GM23248 (cell line): ENCODE measurements at regions not wholly inside any gene's neighbourhood (a gene's known extent, or its start where the extent isn't known, plus 50 kb on each side); places are given as distances from the start of the nearest gene placed in this dataset.

Experiments used
- DNase-seq: peaks from one replicate; pipeline ENCODE4 v3.0.0-alpha.2; 2015
- H2AFZ ChIP-seq: fragments of 200-600 bp; sonication (generic); 2 replicates; pipeline ENCODE4 v1.6.1; 2016; ENCODE audit warnings: antibody characterized with exemption
- H3F3A ChIP-seq: fragments of 200-600 bp; sonication (generic); 2 replicates; pipeline ENCODE4 v1.6.1; 2016; ENCODE audit warnings: mild to moderate bottlenecking, antibody characterized with exemption, mixed run types; ENCODE audit not compliant: insufficient read depth
- H3K27ac ChIP-seq: fragments of 200-600 bp; sonication (generic); 2 replicates; pipeline ENCODE4 v1.5.1; 2016; ENCODE audit warnings: mild to moderate bottlenecking
- H3K27me3 ChIP-seq: fragments of 200-600 bp; sonication (generic); replicated peaks from 2 replicates; pipeline ENCODE4 v1.6.1; 2016; ENCODE audit warnings: mild to moderate bottlenecking; ENCODE audit not compliant: insufficient read depth
- H3K36me3 ChIP-seq: fragments of 200-600 bp; sonication (generic); 2 replicates; pipeline ENCODE4 v1.6.1; 2016; ENCODE audit warnings: low read depth, mild to moderate bottlenecking
- H3K4me1 ChIP-seq: fragments of 200-600 bp; sonication (generic); 2 replicates; pipeline ENCODE4 v1.6.1; 2016; ENCODE audit warnings: mild to moderate bottlenecking; ENCODE audit not compliant: insufficient read depth
- H3K4me2 ChIP-seq: fragments of 200-600 bp; sonication (generic); one replicate; pipeline ENCODE4 v1.6.1; 2016; ENCODE audit warnings: mild to moderate bottlenecking; ENCODE audit not compliant: unreplicated experiment
- H3K4me3 ChIP-seq: fragments of 200-600 bp; sonication (generic); 2 replicates; pipeline ENCODE4 v1.5.1; 2016; ENCODE audit warnings: mild to moderate bottlenecking
- H3K79me2 ChIP-seq: fragments of 200-600 bp; sonication (generic); 2 replicates; pipeline ENCODE4 v1.6.1; 2016; ENCODE audit warnings: mild to moderate bottlenecking; ENCODE audit not compliant: insufficient read depth
- H3K9ac ChIP-seq: fragments of 200-600 bp; sonication (generic); 2 replicates; pipeline ENCODE4 v1.6.1; 2016; ENCODE audit warnings: mild to moderate bottlenecking
- H3K9me2 ChIP-seq: fragments of 200-600 bp; sonication (generic); 2 replicates; pipeline ENCODE4 v1.6.1; 2016; ENCODE audit warnings: mixed run types, mild to moderate bottlenecking, moderate library complexity; ENCODE audit not compliant: insufficient read depth
- H3K9me3 ChIP-seq: fragments of 200-600 bp; sonication (generic); one replicate; pipeline ENCODE4 v1.6.1; 2017; ENCODE audit warnings: low read depth
- H4K20me1 ChIP-seq: fragments of 200-600 bp; sonication (generic); 2 replicates; pipeline ENCODE4 v1.6.0; 2016; ENCODE audit not compliant: insufficient read depth
- EZH2 ChIP-seq: fragments of 200-600 bp; sonication (generic); IDR thresholded peaks from 2 replicates; pipeline ENCODE4 v1.6.1; 2018; ENCODE audit warnings: antibody characterized with exemption, mild to moderate bottlenecking; ENCODE audit not compliant: insufficient read depth, poor library complexity, severe bottlenecking
- EZH2phosphoT487 ChIP-seq: fragments of 200-600 bp; sonication (generic); IDR thresholded peaks from 2 replicates; pipeline ENCODE4 v1.6.1; 2018; ENCODE audit warnings: antibody characterized with exemption, moderate library complexity, mild to moderate bottlenecking, low read depth; ENCODE audit not compliant: insufficient read depth
- WGBS, 2 experiments: methylation state at CpG; one replicate each; pipeline ENCODE4 v1.1.6; 2015 to 2017; ENCODE audit warnings: low lambda C conversion rate in 2 of 2, low coverage in 1 of 2; ENCODE audit errors: missing lambda C conversion rate in 2 of 2; 5-methylcytosine and 5-hydroxymethylcytosine counted together
- in situ Hi-C: fragments of 300-500 bp; cut with MboI; formaldehyde crosslinking; loops from 2 replicates; pipeline ENCODE4 v1.15.0; 2020

DNA sequence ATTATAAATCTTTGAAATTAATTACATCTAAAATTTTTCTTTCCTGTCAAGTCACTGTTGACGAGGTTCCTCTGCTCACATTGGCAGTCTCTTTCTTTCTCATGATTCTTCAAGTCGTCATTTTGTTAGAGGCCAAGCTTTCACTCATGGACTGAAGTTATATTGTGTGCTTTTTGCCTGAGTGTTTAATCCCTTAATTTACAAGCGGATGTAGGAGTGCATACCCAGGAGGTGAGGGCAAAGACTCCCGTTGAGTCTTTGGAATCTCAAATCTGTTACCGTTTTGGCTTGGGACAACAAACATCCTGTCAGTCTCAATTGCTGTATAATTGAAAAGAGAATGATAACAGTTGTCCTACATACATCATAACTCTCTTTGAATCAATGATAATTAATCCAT, 345.0 kb downstream of the TRIML1 start:
- TF ChIP-seq EZH2phosphoT487, result no peak
- TF ChIP-seq EZH2, result no peak
- H3K9ac ChIP-seq, result no peak overlapping the region
- no peak for DNase-seq
- H2AFZ ChIP-seq, result no peak overlapping the region
- H3K4me1 ChIP-seq, result no peaks in the 10 kb centered on the region
- no peaks in the 10 kb centered on the region for H3K9me2 ChIP-seq
- H3K27ac ChIP-seq, result no peak overlapping the region
- H4K20me1 ChIP-seq, result no peaks in the 10 kb centered on the region
- no peaks in the 10 kb centered on the region for H3K27me3 ChIP-seq
- no peaks in the 10 kb centered on the region for H3F3A ChIP-seq
- WGBS, 2 experiments, result 23% methylated on average over 5 of the region's 5 CpGs
- in situ Hi-C loops, result no loop called here
- H3K36me3 ChIP-seq, result no peaks in the 10 kb centered on the region
- H3K9me3 ChIP-seq, result no peaks in the 10 kb centered on the region
- no peak overlapping the region for H3K4me2 ChIP-seq
- H3K79me2 ChIP-seq, result no peaks in the 10 kb centered on the region
- no peak overlapping the region for H3K4me3 ChIP-seq

- TF ChIP-seq EZH2phosphoT487 (no peak), EZH2 (no peak)
- no peaks in the 10 kb centered on the region for H3K79me2 ChIP-seq
- no peaks in the 10 kb centered on the region for H3K4me1 ChIP-seq
- no peak overlapping the region for H3K4me3 ChIP-seq
- WGBS, 2 experiments, result 24 to 25% methylated on average over 5 of the region's 5 CpGs
- no peaks in the 10 kb centered on the region for H3F3A ChIP-seq
- H3K9me3 ChIP-seq, result peaks cover 3% of the 10 kb centered on the region
- no peak overlapping the region for H3K9ac ChIP-seq
- H4K20me1 ChIP-seq, result no peaks in the 10 kb centered on the region
- no peak overlapping the region for H2AFZ ChIP-seq
- no peak overlapping the region for H3K4me2 ChIP-seq
- DNase-seq, result no peak
- H3K27ac ChIP-seq, result no peak overlapping the region
- H3K36me3 ChIP-seq, result no peaks in the 10 kb centered on the region
- in situ Hi-C loops, result no loop called here
- H3K9me2 ChIP-seq, result no peaks in the 10 kb centered on the region
- no peaks in the 10 kb centered on the region for H3K27me3 ChIP-seq
These were observed 346.7 kb downstream of the TRIML1 start for GRCh38 chr4:188485906-188486305.

DNA sequence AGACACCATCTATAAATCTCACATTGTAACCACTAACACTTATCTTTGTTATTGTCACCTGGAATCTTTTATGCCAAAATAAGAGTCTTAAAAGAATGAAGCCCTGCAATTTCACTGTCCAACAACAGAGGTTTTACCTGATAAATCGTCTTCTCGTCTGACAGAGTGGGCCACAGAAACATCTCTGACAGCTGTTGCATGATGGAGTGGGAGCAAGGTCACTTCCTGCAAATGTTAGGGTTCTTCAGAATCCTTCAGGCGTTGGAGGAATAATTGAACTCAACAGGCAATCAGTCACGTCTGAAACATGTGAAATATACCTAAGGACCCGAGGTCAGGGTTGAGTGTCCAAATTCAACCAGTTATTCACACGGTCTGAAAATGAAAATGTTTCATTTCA, 353.6 kb downstream of the TRIML1 start:
- H3K27me3 ChIP-seq, result no peaks in the 10 kb centered on the region
- no peak overlapping the region for H3K9ac ChIP-seq
- 3 to 7% methylated on average over 6 of the region's 6 CpGs for whole genome bisulfite sequencing, 2 experiments
- H3K79me2 ChIP-seq, result no peaks in the 10 kb centered on the region
- no peaks in the 10 kb centered on the region for H3F3A ChIP-seq
- H4K20me1 ChIP-seq, result no peaks in the 10 kb centered on the region
- H3K4me2 ChIP-seq, result no peak overlapping the region
- H3K36me3 ChIP-seq, result no peaks in the 10 kb centered on the region
- no peak overlapping the region for H3K4me3 ChIP-seq
- no peak overlapping the region for H3K27ac ChIP-seq
- H3K9me3 ChIP-seq, result peaks cover 3% of the 10 kb centered on the region
- H3K4me1 ChIP-seq, result no peaks in the 10 kb centered on the region
- H2AFZ ChIP-seq, result no peak overlapping the region
- TF ChIP-seq EZH2, result no peak
- TF ChIP-seq EZH2phosphoT487, result no peak
- in situ Hi-C loops, result no loop called here
- H3K9me2 ChIP-seq, result no peaks in the 10 kb centered on the region
- no peak for DNase-seq

DNA sequence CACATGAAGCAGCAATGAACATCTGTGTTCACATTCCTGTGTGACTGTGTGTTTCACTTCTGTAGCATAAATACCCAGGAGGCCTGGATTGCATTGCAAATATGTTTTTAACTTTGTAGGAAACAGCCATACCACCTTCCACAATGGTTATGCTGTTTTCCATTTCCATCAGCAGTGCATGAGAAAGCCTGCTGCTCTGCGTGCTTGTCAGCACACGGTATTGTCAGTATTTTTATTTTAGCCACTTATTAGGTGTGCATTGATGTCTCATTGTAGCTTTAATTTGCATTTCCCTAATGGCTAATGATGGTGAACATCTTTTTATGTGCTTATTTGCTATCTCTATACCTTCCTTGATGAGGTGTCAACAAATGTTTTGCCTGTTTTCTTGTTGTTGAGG, 355.9 kb downstream of the TRIML1 start:
- Histone ChIP-seq H3F3A (no peaks in the 10 kb centered on the region), H2AFZ (no peak overlapping the region), H3K4me3 (no peak overlapping the region), H3K27ac (no peak overlapping the region), H3K9ac (no peak overlapping the region), H3K36me3 (no peaks in the 10 kb centered on the region), H4K20me1 (no peaks in the 10 kb centered on the region), H3K4me2 (no peak overlapping the region), H3K4me1 (no peaks in the 10 kb centered on the region), H3K9me3 (no peaks in the 10 kb centered on the region), H3K79me2 (no peaks in the 10 kb centered on the region), H3K27me3 (no peaks in the 10 kb centered on the region), H3K9me2 (no peaks in the 10 kb centered on the region)
- DNase-seq, result no peak
- 61 to 63% methylated on average over 2 of the region's 2 CpGs for WGBS, 2 experiments
- in situ Hi-C loops, result no loop called here
- TF ChIP-seq EZH2, result no peak
- TF ChIP-seq EZH2phosphoT487, result no peak

- no peaks in the 10 kb centered on the region for H3K79me2 ChIP-seq
- no peaks in the 10 kb centered on the region for H4K20me1 ChIP-seq
- no peaks in the 10 kb centered on the region for H3K9me3 ChIP-seq
- H3K4me3 ChIP-seq, result no peak overlapping the region
- H3K27ac ChIP-seq, result no peak overlapping the region
- H3K4me2 ChIP-seq, result no peak overlapping the region
- TF ChIP-seq EZH2 (no peak), EZH2phosphoT487 (no peak)
- DNase-seq, result no peak
- no peaks in the 10 kb centered on the region for H3K4me1 ChIP-seq
- no peak overlapping the region for H3K9ac ChIP-seq
- H3K27me3 ChIP-seq, result no peaks in the 10 kb centered on the region
- in situ Hi-C loops, result no loop called here
- H3K9me2 ChIP-seq, result no peaks in the 10 kb centered on the region
- H2AFZ ChIP-seq, result no peak overlapping the region
- no peaks in the 10 kb centered on the region for H3K36me3 ChIP-seq
- H3F3A ChIP-seq, result no peaks in the 10 kb centered on the region
These were observed 372.2 kb downstream of the TRIML1 start for GRCh38 chr4:188511431-188511830.
